Gastrocnemius medialis (tissue), 4 donors: ENCODE measurements at regions not wholly inside any gene's neighbourhood (a gene's known extent, or its start where the extent isn't known, plus 50 kb on each side); places are given as distances from the start of the nearest gene placed in this dataset.
"Not testable (repeated sequence)": the region's sequence is repeated elsewhere in the genome, so short reads cannot be mapped to it uniquely, and the experiment has no call there.

ENCODE experiments used
- ATAC-seq, 2 donors: fragments of 150-250 bp; one replicate each; pipeline ENCODE4 v1.9.1; 2016
- DNase-seq, 2 donors: peaks; one replicate each; pipeline ENCODE4 v3.0.0-alpha.2; 2019
- H3K27ac ChIP-seq, 4 donors: fragments of 200-600 bp; sonication (generic); 1 replicate in 1 of 4; 2 replicates in 3 of 4; pipeline ENCODE4 v1.5.1; 2016 to 2018; ENCODE audit warnings: mild to moderate bottlenecking in 2 of 4, moderate library complexity in 1 of 4
- H3K27me3 ChIP-seq, 3 donors: fragments of 200-600 bp; sonication (generic) in 2 of 3; 1 replicate in 1 of 3; 2 replicates in 2 of 3; pipeline versions ENCODE4 v1.5.1 to v1.6.0; 2016 to 2019; ENCODE audit warnings: mild to moderate bottlenecking in 1 of 3, moderate library complexity in 1 of 3
- H3K36me3 ChIP-seq, 2 donors: fragments of 200-600 bp; sonication (generic) in 1 of 2; one replicate each; pipeline ENCODE4 v1.5.1; 2017 to 2018
- H3K4me1 ChIP-seq, 2 donors: fragments of 200-600 bp; sonication (generic) in 1 of 2; one replicate each; pipeline ENCODE4 v1.5.1; 2016 to 2017; ENCODE audit warnings: mild to moderate bottlenecking in 2 of 2
- H3K4me3 ChIP-seq, 4 donors: fragments of 200-600 bp; sonication (generic) in 3 of 4; 1 replicate in 1 of 4; 2 replicates in 3 of 4; pipeline ENCODE4 v1.5.1; 2016 to 2019; ENCODE audit warnings: mild to moderate bottlenecking in 2 of 4
- H3K9me3 ChIP-seq, 3 donors: fragments of 200-600 bp; sonication (generic) in 2 of 3; 1 replicate in 1 of 3; 2 replicates in 2 of 3; pipeline ENCODE4 v1.5.1; 2016 to 2019
- CTCF ChIP-seq, 5 experiments: fragments of 450-650 bp in 3 of 5; fragments of 200-600 bp in 2 of 5; sonication (generic) in 2 of 5; IDR thresholded peaks in 4 of 5; conservative IDR thresholded peaks in 1 of 5; 1 replicate in 4 of 5; 2 replicates in 1 of 5; pipeline ENCODE4 v1.5.1; 2016 to 2019; ENCODE audit warnings: antibody characterized with exemption in 5 of 5, mild to moderate bottlenecking in 3 of 5, moderate library complexity in 3 of 5
- POLR2A ChIP-seq, 2 donors: fragments of 450-650 bp; IDR thresholded peaks; one replicate each; pipeline ENCODE4 v1.6.1; 2017; ENCODE audit warnings: antibody characterized with exemption in 2 of 2, mild to moderate bottlenecking in 2 of 2, moderate library complexity in 2 of 2
- in situ Hi-C, 4 donors: fragments of 200-750 bp; cut with MboI; loops; one replicate each; pipeline versions ENCODE4 v1.15.0 to v1.8.0; 2017; ENCODE audit warnings: low sequenced_read_pairs in 4 of 4
- intact Hi-C: fragments of 100-400 bp; cut with DNase I; formaldehyde crosslinking; loops from one replicate; pipeline ENCODE4 v1.15.1; 2023; ENCODE audit warnings: low total_unique reads

- H3K27ac ChIP-seq, result no peak overlapping the region
- no peaks in the 10 kb centered on the region for H3K36me3 ChIP-seq
- in situ Hi-C loops, result no loop called here
- no peak for ATAC-seq
- H3K4me1 ChIP-seq, result no peaks in the 10 kb centered on the region
- no peak for DNase-seq
- H3K27me3 ChIP-seq, result no peaks in the 10 kb centered on the region
- no peak overlapping the region for H3K4me3 ChIP-seq
- TF ChIP-seq CTCF (IDR thresholded peaks at IDR 0.05 in 4 of 5, conservative IDR thresholded peaks at IDR 0.05 in 1 of 5) (no peak), POLR2A (IDR thresholded peaks at IDR 0.05) (no peak)
- H3K9me3 ChIP-seq, result no peaks in the 10 kb centered on the region
- intact Hi-C loops, result no loop called here
Observed at GRCh38 chr1:65650682-65651081, 142.0 kb upstream of the PDE4B start.

GRCh38 chr1:65654526-65654925, 138.2 kb upstream of the PDE4B start:
- intact Hi-C loops, in situ Hi-C loops, H3K36me3 ChIP-seq, H3K27ac ChIP-seq, H3K4me1 ChIP-seq, H3K4me3 ChIP-seq, ATAC-seq, H3K27me3 ChIP-seq, H3K9me3 ChIP-seq, DNase-seq: not testable (repeated sequence)

GRCh38 chr1:65657609-65658008, 135.1 kb upstream of the PDE4B start:
- in situ Hi-C loops, H3K4me3 ChIP-seq, H3K9me3 ChIP-seq, H3K27me3 ChIP-seq, H3K36me3 ChIP-seq, H3K27ac ChIP-seq, H3K4me1 ChIP-seq, intact Hi-C loops, DNase-seq, ATAC-seq: not testable (repeated sequence)

GRCh38 chr1:65658122-65658521, 134.6 kb upstream of the PDE4B start:
- ATAC-seq (no peak), DNase-seq (no peak)
- H3K27ac ChIP-seq, result no peak overlapping the region
- H3K36me3 ChIP-seq, result no peaks in the 10 kb centered on the region
- no peaks in the 10 kb centered on the region for H3K27me3 ChIP-seq
- TF ChIP-seq POLR2A (IDR thresholded peaks at IDR 0.05) (no peak), CTCF (IDR thresholded peaks at IDR 0.05 in 4 of 5, conservative IDR thresholded peaks at IDR 0.05 in 1 of 5) (no peak)
- intact Hi-C loops, result no loop called here
- in situ Hi-C loops, result no loop called here
- H3K9me3 ChIP-seq, result no peaks in the 10 kb centered on the region
- H3K4me1 ChIP-seq, result no peaks in the 10 kb centered on the region
- H3K4me3 ChIP-seq, result no peak overlapping the region

- Histone ChIP-seq H3K4me3 (no peak overlapping the region), H3K4me1 (no peaks in the 10 kb centered on the region), H3K36me3 (no peaks in the 10 kb centered on the region), H3K27me3 (peaks cover 0 to 3% (median 0%) of the 10 kb centered on the region in 3 donors), H3K27ac (no peak overlapping the region), H3K9me3 (no peaks in the 10 kb centered on the region)
- no peak for TF ChIP-seq POLR2A (IDR thresholded peaks at IDR 0.05)
- TF ChIP-seq CTCF (IDR thresholded peaks at IDR 0.05 in 4 of 5, conservative IDR thresholded peaks at IDR 0.05 in 1 of 5), result no peak
- intact Hi-C loops, result no loop called here
- DNase-seq, result no peak
- ATAC-seq, result no peak
- in situ Hi-C loops, result no loop called here
Observed at GRCh38 chr1:65668368-65668767, 124.3 kb upstream of the PDE4B start.

GRCh38 chr1:65670518-65670917, 122.2 kb upstream of the PDE4B start:
- no peaks in the 10 kb centered on the region for H3K4me1 ChIP-seq
- no peak for TF ChIP-seq CTCF (IDR thresholded peaks at IDR 0.05 in 4 of 5, conservative IDR thresholded peaks at IDR 0.05 in 1 of 5)
- TF ChIP-seq POLR2A (IDR thresholded peaks at IDR 0.05), result no peak
- H3K27me3 ChIP-seq, result peaks cover 0 to 3% (median 0%) of the 10 kb centered on the region in 3 donors
- no peak for DNase-seq
- no peak for ATAC-seq
- H3K36me3 ChIP-seq, result no peaks in the 10 kb centered on the region
- intact Hi-C loops, result no loop called here
- in situ Hi-C loops, result no loop called here
- H3K9me3 ChIP-seq, result no peaks in the 10 kb centered on the region
- H3K27ac ChIP-seq, result no peak overlapping the region
- no peak overlapping the region for H3K4me3 ChIP-seq
